ENCODE measurements at regions not wholly inside any gene's neighbourhood (a gene's known extent, or its start where the extent isn't known, plus 50 kb on each side); places are given as distances from the start of the nearest gene placed in this dataset.

DNA sequence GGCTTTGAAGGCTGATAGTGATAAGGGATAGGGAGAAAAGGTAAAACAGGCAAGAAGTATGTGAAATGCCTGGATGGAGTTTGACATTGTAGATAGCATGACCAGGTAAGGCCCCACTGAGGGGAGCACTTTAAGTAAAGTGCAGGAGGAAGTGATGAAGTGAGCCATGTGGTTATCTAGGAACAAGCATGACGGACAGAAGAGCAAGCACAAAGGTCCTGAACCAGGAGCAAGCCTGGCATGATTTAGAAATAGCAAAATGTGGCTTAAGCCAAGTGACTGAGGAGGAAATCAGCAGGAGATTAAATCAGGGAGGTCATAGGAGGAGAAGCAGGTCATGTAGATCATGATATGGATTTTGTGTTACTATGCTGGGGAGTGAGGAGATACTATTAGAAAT lies 129.2 kb downstream of the GLUL start (continued):
- TF ChIP-seq TEAD4 (IDR thresholded peaks at IDR 0.05; ENCODE audit: low read length): peak; percentile 56; the same call in 1 of the 2 replicates
- no peak for TF ChIP-seq TEAD4 (CRISPR knock-in tag; IDR thresholded peaks at IDR 0.05; ENCODE audit: borderline replicate concordance)
- no peak for TF ChIP-seq ZNF316 (IDR thresholded peaks at IDR 0.05)
- TF ChIP-seq CEBPG (CRISPR knock-in tag; IDR thresholded peaks at IDR 0.05): no peak
- no peak for TF ChIP-seq CEBPG (tag; conservative IDR thresholded peaks at IDR 0.05 in 1 of 2, IDR thresholded peaks at IDR 0.05 in 1 of 2)
- no peak for TF ChIP-seq MCM7 (IDR thresholded peaks at IDR 0.05)
- TF ChIP-seq BHLHE40 (IDR thresholded peaks at IDR 0.05; ENCODE audit: low read length): no peak
- peak; percentile 59 for TF ChIP-seq EP300 (IDR thresholded peaks at IDR 0.05; ENCODE audit: low read length)
- 0 out of 3 replicates have a peak, but pooled peaks of 1 of the 2 experiments have one; percentile 26 for TF ChIP-seq CBX3 (IDR thresholded peaks at IDR 0.05; ENCODE audit: borderline replicate concordance in 1 of 2, low read length in 2 of 2)
- peak; percentile 82 for TF ChIP-seq CBFA2T3 (IDR thresholded peaks at IDR 0.05)
- peak; percentile 58; the same call in 1 of the 2 replicates for TF ChIP-seq HDAC2 (IDR thresholded peaks at IDR 0.05)
- TF ChIP-seq ZNF124 (CRISPR knock-in tag; IDR thresholded peaks at IDR 0.05): no peak
- TF ChIP-seq RCOR1 (IDR thresholded peaks at IDR 0.05; ENCODE audit: borderline replicate concordance in 1 of 2, low read depth in 2 of 2, low read length in 2 of 2): peak in 1 of 2 experiments; percentile 69; a peak in 2 of 4 replicates
- TF ChIP-seq, protein P1, sequence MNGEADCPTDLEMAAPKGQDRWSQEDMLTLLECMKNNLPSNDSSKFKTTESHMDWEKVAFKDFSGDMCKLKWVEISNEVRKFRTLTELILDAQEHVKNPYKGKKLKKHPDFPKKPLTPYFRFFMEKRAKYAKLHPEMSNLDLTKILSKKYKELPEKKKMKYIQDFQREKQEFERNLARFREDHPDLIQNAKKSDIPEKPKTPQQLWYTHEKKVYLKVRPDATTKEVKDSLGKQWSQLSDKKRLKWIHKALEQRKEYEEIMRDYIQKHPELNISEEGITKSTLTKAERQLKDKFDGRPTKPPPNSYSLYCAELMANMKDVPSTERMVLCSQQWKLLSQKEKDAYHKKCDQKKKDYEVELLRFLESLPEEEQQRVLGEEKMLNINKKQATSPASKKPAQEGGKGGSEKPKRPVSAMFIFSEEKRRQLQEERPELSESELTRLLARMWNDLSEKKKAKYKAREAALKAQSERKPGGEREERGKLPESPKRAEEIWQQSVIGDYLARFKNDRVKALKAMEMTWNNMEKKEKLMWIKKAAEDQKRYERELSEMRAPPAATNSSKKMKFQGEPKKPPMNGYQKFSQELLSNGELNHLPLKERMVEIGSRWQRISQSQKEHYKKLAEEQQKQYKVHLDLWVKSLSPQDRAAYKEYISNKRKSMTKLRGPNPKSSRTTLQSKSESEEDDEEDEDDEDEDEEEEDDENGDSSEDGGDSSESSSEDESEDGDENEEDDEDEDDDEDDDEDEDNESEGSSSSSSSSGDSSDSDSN (IDR thresholded peaks at IDR 0.05; ENCODE audit: borderline replicate concordance in 1 of 2, low read depth in 2 of 2, low read length in 2 of 2): no peak
- TF ChIP-seq MAFG (tag; conservative IDR thresholded peaks at IDR 0.05): no peak
- no peak for TF ChIP-seq U2AF1 (optimal IDR thresholded peaks at IDR 0.05; ENCODE audit: low read depth, low read length)
- TF ChIP-seq ZNF134 (CRISPR knock-in tag; conservative IDR thresholded peaks at IDR 0.05): no peak
- TF ChIP-seq DPF2 (IDR thresholded peaks at IDR 0.05): peak; percentile 87
- no peak for TF ChIP-seq ARID2 (IDR thresholded peaks at IDR 0.05)
- TF ChIP-seq, protein P2, sequence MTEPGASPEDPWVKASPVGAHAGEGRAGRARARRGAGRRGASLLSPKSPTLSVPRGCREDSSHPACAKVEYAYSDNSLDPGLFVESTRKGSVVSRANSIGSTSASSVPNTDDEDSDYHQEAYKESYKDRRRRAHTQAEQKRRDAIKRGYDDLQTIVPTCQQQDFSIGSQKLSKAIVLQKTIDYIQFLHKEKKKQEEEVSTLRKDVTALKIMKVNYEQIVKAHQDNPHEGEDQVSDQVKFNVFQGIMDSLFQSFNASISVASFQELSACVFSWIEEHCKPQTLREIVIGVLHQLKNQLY (CRISPR knock-in tag; conservative IDR thresholded peaks at IDR 0.05): no peak
- no peak for TF ChIP-seq FOSL1 (tag; conservative IDR thresholded peaks at IDR 0.05)
- no peak for TF ChIP-seq SMC3 (conservative IDR thresholded peaks at IDR 0.05; ENCODE audit: insufficient read depth, low read depth, low read length)
- TF ChIP-seq FIP1L1 (IDR thresholded peaks at IDR 0.05; ENCODE audit: low read depth, low read length, poor library complexity, severe bottlenecking): no peak
- peak; percentile 44; the same call in 1 of the 2 replicates for TF ChIP-seq SOX6 (IDR thresholded peaks at IDR 0.05)
- no peak for TF ChIP-seq TFAP4 (CRISPR knock-in tag; IDR thresholded peaks at IDR 0.05; ENCODE audit: borderline replicate concordance)
- no peak for TF ChIP-seq PHF20 (IDR thresholded peaks at IDR 0.05; ENCODE audit: partially characterized antibody)
- no peak for TF ChIP-seq MEF2A (IDR thresholded peaks at IDR 0.05; ENCODE audit: control insufficient read depth, low read depth, low read length)
- TF ChIP-seq OTX1 (CRISPR knock-in tag; IDR thresholded peaks at IDR 0.05): peak; percentile 13; the same call in 1 of the 2 replicates
- TF ChIP-seq ZNF436 (CRISPR knock-in tag; IDR thresholded peaks at IDR 0.05): no peak
- TF ChIP-seq ARID1B (IDR thresholded peaks at IDR 0.05): peak; percentile 82

Measured in K562 (cell line).